K562 (cell line): ENCODE measurements at regions not wholly inside any gene's neighbourhood (a gene's known extent, or its start where the extent isn't known, plus 50 kb on each side); places are given as distances from the start of the nearest gene placed in this dataset.

Experiments used
- EP400 ChIP-seq: fragments of 450-650 bp; IDR thresholded peaks from 2 replicates; pipeline ENCODE4 v1.6.1; 2017; ENCODE audit warnings: antibody characterized with exemption, mild to moderate bottlenecking, moderate library complexity
- FOXK1 ChIP-seq: sonication (generic); formaldehyde crosslinking; IDR thresholded peaks from 2 replicates; pipeline ENCODE4 v1.8.0; 2022; ENCODE audit warnings: missing genetic modification reagents, mild to moderate bottlenecking, borderline replicate concordance
- SLC30A9 ChIP-seq: fragments of 250-450 bp; sonication (Bioruptor Pico); IDR thresholded peaks from 2 replicates; pipeline ENCODE4 v1.8.0; 2022; ENCODE audit warnings: mild to moderate bottlenecking, moderate library complexity

GRCh38 chr3:105948101-105948500, 79.3 kb upstream of the CBLB start:
- no peak for TF ChIP-seq FOXK1 (CRISPR knock-in tag)
- no peak for TF ChIP-seq EP400
- no peak for TF ChIP-seq SLC30A9 (CRISPR knock-in tag)
